Keratinocyte (primary cell): ENCODE measurements at regions not wholly inside any gene's neighbourhood (a gene's known extent, or its start where the extent isn't known, plus 50 kb on each side); places are given as distances from the start of the nearest gene placed in this dataset.

Source experiments
- EZH2 ChIP-seq: IDR thresholded peaks from one replicate; pipeline ENCODE4 v1.6.1; 2012; ENCODE audit warnings: inconsistent platforms, mild to moderate bottlenecking, low read length, moderate library complexity
- TF ChIP-seq, protein P1 (sequence below), 3 experiments: IDR thresholded peaks in 1 of 3; conservative IDR thresholded peaks in 1 of 3; optimal IDR thresholded peaks in 1 of 3; 2 replicates in 2 of 3; 3 replicates in 1 of 3; pipeline versions ENCODE3 to v1.5.1; 2011; ENCODE audit warnings: low read length in 3 of 3, mild to moderate bottlenecking in 3 of 3, moderate library complexity in 2 of 3, control low read depth in 1 of 3, inconsistent platforms in 1 of 3; ENCODE audit not compliant: insufficient read depth in 2 of 3; ENCODE audit errors: extremely low read depth in 1 of 3

- TF ChIP-seq, protein P1, sequence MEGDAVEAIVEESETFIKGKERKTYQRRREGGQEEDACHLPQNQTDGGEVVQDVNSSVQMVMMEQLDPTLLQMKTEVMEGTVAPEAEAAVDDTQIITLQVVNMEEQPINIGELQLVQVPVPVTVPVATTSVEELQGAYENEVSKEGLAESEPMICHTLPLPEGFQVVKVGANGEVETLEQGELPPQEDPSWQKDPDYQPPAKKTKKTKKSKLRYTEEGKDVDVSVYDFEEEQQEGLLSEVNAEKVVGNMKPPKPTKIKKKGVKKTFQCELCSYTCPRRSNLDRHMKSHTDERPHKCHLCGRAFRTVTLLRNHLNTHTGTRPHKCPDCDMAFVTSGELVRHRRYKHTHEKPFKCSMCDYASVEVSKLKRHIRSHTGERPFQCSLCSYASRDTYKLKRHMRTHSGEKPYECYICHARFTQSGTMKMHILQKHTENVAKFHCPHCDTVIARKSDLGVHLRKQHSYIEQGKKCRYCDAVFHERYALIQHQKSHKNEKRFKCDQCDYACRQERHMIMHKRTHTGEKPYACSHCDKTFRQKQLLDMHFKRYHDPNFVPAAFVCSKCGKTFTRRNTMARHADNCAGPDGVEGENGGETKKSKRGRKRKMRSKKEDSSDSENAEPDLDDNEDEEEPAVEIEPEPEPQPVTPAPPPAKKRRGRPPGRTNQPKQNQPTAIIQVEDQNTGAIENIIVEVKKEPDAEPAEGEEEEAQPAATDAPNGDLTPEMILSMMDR (optimal IDR thresholded peaks at IDR 0.05 in 1 of 3, IDR thresholded peaks at IDR 0.05 in 1 of 3, conservative IDR thresholded peaks at IDR 0.05 in 1 of 3; ENCODE audit: extremely low read depth in 1 of 3, insufficient read depth in 2 of 3, low read length in 3 of 3): no peak
- no peak for TF ChIP-seq EZH2
Observed at GRCh38 chr1:187634940-187635339, 806.2 kb downstream of the PLA2G4A start.
